CD4-positive, alpha-beta T cell treated with Interleukin-17A for 1 hour (primary cell): ENCODE measurements at regions not wholly inside any gene's neighbourhood (a gene's known extent, or its start where the extent isn't known, plus 50 kb on each side); places are given as distances from the start of the nearest gene placed in this dataset.

Experiments
- DNase-seq: peaks from one replicate; pipeline ENCODE4 v3.0.0-alpha.2; 2020

GRCh38 chr13:34004676-34005075 is 186.7 kb downstream of the RFC3 start:
- DNase-seq = no peak

GRCh38 chr13:34006011-34006410 is 188.1 kb downstream of the RFC3 start:
- DNase-seq = no peak

- DNase-seq = no peak
Measured at GRCh38 chr13:34011552-34012085, 193.7 kb downstream of the RFC3 start.

- DNase-seq = no peak
Measured at GRCh38 chr13:34012382-34012781, 194.4 kb downstream of the RFC3 start.

DNA sequence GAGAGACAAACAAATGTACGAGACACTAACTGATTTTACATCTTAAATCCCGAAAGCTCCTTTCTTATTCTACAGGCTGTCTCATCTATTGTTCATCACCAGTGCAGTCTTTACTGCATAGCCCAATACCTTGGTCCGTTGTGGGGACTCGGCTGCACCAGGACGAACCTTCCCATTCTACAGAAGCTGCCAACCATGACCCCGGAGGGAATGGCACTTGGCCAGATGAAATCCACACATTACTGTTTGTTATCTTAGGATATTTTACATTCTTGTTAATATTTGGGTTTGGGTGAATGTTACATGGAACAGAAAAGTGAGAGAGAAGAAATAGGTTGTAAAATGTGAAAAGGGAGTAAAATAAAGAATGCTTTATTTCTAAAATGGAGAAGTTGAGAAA is 195.1 kb downstream of the RFC3 start:
- no peak for DNase-seq

- DNase-seq = no peak
Measured at GRCh38 chr13:34017231-34017630, 199.3 kb downstream of the RFC3 start.

- no peak for DNase-seq
Measured at GRCh38 chr13:34019870-34020269, 201.9 kb downstream of the RFC3 start.

- DNase-seq = no peak
Measured at GRCh38 chr13:34020388-34020787, 202.4 kb downstream of the RFC3 start.

DNA sequence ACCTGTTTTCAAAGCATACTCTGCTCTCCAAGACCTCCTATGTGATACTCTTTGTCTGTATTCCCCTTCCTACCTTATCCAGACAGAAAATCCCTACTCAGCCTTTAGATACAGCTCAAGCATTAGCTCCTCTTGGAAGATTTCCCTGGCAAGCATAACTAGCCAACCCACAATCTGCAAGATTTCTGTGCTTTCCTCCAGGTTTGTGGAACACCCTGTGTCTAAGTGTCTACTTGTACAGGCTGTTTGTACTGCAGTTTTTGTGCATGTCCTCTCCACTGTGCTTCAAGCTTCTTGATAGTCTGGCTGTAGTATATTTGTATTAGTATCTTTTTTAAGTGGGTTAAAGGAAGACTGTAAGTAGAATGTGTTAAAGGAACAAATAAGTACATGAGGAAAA is 203.7 kb downstream of the RFC3 start:
- DNase-seq = no peak

GRCh38 chr13:34025746-34026145 is 207.8 kb downstream of the RFC3 start:
- DNase-seq = no peak

DNA sequence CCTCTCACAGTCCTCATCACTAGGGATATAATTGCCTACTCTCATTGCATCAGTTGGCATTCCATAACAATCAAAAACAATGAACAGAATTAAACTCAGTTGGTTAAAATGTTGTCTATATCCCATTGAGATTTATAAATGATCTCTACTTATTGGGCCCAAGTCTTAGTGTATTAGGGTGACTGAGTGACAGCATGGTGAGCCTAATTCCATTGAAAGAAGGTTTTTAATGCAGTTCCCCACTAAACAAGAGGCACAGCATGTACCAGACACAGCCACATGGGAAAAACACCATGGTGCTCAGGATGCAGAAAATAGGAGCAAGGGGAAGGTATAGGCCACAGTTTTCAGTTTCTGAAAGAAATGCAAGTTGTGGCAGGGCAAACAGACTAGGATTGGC is 208.4 kb downstream of the RFC3 start:
- DNase-seq = no peak

DNA sequence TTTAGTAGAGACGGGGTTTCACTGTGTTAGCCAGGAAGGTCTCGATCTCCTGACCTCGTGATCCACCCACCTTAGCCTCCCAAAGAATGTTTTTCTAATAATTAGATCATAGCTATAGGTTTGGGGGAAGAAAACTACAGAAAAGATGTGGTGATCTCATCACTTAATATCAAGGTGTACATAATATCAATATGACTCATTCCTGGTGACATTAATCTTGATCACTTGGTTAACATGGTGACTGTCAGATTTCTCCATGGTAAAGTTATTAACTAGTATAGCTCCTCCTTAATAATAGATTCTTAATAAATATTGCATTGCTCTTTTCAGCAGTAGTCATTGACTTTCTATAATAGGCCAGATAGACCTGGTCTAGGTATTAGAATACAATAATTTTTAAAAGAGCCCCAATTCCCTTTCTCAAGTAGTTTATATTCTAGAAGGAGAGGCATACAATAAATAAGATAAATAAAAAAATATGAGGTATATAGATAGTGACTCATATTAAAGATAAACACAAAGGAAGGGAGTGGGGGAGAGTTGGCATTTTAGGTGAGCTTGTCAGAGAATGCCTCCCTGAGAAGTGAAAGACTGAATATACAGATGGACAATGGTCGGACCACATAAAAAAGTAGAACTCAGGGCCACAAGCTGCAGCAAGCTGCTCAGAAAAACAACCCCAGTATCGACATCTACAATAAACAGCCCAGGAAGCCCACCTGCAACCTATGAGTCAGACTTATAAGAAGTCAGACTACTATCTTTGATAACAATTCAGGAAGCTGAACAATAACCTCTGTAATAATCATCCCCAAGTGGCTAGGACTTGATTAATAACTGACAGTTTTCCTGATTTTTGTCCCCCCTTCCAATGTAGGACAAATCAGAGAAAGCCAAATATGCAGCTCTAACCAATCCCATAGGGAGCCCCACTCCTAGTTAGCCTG is 210.8 kb downstream of the RFC3 start:
- DNase-seq = no peak

DNA sequence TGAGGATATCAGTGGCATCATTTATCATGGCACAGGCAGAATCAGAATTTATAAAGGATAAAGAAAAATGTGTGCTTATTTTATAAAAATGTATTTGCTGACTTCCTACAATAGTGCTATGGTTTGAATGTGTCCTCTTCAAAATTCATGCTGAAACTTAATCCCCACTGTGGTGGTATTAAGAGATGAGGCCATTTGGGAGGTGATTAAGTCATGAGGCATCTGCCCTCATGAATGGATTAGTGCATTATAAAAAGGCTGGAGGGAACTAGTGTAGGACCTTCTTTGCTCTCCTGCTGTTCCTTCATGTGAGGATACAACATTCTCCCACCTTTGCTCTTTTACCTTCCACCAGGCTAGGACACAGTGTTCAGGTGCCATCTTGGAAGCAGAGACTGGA is 212.8 kb downstream of the RFC3 start:
- DNase-seq = no peak

DNA sequence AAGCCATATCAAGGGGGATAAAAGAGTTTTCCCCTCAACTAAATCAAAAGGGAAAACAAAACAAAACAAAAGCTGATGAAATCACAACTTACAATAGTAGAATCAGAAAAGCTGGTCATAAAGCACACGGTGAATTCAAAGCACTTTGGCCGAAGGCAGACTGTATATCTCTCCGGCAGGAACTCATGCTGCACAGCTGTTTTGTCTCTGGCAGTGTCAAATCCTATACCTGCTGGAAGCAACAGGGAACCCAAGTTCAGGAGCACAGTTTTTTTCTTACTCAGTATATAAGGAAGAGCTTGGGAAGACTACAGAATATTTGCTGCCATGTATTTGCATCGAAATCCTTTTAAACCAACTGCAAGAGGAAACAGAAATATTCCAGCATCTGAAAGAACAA is 213.7 kb downstream of the RFC3 start:
- DNase-seq = no peak

DNA sequence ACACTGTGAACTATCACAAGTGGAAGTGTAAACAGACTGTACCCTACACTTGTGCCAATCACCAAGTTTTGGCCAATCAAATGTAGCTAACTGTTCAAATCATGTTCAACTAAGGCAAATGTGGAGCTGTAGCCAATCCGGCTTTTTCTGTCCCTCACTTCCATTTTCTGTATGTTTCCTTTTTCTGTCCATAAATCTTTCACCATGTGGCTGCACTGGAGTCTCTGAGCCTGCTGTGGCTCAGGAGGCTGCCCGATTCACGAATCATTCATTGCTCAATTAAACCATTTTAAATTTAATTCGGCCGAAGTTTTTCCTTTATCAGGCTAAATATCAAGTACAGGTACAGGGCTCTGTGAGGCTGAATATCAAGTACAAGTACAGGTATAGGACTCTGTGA is 216.5 kb downstream of the RFC3 start:
- no peak for DNase-seq

- DNase-seq = no peak
Measured at GRCh38 chr13:34035178-34035577, 217.2 kb downstream of the RFC3 start.

GRCh38 chr13:34035676-34036325 is 217.9 kb downstream of the RFC3 start:
- no peak for DNase-seq

DNA sequence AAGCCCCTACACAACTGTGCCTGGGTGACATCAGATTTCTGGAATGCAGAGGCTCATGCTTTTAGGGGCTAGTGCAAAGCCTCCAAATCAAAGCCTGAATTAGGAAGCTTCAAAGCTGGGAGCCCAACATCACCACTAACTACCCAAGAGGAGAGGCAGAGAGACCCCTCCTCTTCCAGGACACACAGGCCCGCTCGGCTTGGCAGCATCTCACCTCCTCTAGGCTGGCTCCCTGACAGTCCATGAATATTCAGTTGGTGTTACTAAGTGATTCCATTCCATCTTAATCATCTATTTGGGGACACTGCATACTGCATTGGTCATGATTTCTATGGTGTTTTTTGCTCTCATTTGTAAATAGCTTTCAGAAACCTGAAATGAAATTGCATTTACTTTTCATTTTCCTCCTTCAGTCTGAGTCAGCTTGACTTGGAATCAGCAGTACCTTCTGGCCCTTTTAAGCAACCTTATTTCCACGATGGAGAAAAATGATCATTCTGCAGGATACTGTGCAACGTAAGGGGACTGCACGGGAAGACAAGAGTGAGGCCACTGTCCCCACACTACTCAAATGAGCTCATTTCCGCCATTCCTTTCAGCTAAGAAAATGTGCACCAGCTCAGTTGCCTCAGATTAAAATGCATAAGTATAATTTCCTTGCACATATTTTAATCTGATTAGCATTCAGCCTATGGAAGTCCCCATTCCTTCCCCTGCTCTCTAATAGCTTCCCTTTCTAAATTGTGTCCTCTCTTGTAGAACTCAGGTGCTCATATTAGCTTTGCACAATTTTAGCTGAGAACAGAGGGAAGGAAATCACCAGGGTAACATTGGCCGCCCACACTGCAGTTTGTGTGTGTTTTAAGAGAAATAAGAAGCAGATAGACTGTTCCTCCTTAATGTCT is 219.9 kb downstream of the RFC3 start:
- no peak for DNase-seq

- DNase-seq = no peak
Measured at GRCh38 chr13:34038541-34039068, 220.7 kb downstream of the RFC3 start.

- DNase-seq = no peak
Measured at GRCh38 chr13:34039678-34040077, 221.7 kb downstream of the RFC3 start.

DNA sequence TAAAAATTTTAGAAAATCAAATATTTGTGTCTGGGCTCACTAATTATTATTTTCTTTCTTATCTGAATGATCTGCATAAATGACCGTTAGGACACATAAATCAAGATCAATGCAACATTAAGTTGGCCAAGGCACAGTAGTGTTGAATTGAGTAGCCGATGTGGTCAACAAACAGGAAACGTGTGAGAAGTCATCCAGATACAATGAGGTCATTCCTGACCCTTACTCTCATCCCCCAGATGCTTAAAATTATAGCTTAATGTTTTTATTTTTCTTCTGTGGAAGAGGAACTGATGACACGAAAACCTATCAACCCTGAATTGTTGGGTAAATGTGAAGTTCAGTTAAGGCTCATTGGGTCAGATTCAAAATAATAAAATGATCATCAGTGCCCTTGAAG is 222.9 kb downstream of the RFC3 start:
- no peak for DNase-seq

DNA sequence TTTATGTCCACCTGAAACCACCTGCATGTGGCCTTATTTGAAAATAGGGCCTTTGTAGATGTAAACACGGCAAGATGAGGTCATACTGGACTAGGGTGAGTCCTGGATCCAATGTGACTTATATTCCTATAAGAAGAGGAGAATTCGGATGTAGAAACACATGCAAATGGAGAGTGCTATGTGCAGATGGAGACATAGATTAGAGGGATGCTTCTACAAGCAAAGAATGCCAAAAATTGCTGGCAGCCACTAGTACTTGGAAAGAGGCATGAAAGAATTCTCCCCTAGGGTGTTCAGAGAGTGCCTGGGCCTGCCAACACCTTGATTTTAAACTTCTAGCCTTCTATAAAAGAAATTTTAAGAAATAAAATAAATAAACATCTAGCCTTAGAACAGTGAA is 226.1 kb downstream of the RFC3 start:
- no peak for DNase-seq

DNA sequence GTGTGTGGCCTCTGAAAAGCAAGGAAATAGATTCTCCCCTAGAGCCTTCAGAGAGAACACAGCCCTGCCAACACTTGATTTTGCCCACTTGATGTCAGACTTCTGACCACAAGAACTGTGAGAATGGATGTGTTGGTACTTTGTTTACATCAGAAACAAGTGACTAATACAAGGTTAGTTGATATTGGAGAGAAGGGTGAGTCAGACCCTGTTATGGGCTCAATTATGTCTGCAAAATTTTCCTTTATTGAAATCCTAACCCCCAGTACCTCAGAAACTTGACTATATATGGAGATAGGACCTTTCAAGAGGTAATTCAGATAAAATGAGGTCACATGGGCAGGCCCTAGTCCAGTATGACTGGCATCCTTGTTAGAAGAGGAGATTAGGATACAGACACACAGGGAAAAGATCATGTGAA is 226.7 kb downstream of the RFC3 start:
- DNase-seq = no peak
